ENCODE measurements at regions not wholly inside any gene's neighbourhood (a gene's known extent, or its start where the extent isn't known, plus 50 kb on each side); places are given as distances from the start of the nearest gene placed in this dataset.

- Histone ChIP-seq H3K36me3 (ENCODE audit: control insufficient read depth, insufficient read depth, low read length) (no peaks in the 10 kb centered on the region), H3K4me1 (ENCODE audit: control insufficient read depth, insufficient read depth, low read length) (no peaks in the 10 kb centered on the region), H3K9me3 (ENCODE audit: control insufficient read depth, insufficient read depth, low read depth, low read length) (no peaks in the 10 kb centered on the region), H3K27me3 (ENCODE audit: control insufficient read depth, insufficient read depth, low read length) (no peaks in the 10 kb centered on the region), H3K4me3 (ENCODE audit: low read depth in 2 of 2, low read length in 2 of 2) (no peak overlapping the region), H3K27ac (ENCODE audit: low read length) (no peak overlapping the region)
- intact Hi-C loops (cut with micrococcal nuclease; ENCODE audit: unreplicated experiment) (no loop called here), in situ Hi-C loops (cut with HindIII; ENCODE audit: low pct_unique_long_range_greater_than_20kb, low sequenced_read_pairs) (no loop called here)
- ChIA-PET CTCF (no interaction called here), POLR2A (no interaction called here)
- TF ChIP-seq, protein P1, sequence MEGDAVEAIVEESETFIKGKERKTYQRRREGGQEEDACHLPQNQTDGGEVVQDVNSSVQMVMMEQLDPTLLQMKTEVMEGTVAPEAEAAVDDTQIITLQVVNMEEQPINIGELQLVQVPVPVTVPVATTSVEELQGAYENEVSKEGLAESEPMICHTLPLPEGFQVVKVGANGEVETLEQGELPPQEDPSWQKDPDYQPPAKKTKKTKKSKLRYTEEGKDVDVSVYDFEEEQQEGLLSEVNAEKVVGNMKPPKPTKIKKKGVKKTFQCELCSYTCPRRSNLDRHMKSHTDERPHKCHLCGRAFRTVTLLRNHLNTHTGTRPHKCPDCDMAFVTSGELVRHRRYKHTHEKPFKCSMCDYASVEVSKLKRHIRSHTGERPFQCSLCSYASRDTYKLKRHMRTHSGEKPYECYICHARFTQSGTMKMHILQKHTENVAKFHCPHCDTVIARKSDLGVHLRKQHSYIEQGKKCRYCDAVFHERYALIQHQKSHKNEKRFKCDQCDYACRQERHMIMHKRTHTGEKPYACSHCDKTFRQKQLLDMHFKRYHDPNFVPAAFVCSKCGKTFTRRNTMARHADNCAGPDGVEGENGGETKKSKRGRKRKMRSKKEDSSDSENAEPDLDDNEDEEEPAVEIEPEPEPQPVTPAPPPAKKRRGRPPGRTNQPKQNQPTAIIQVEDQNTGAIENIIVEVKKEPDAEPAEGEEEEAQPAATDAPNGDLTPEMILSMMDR (IDR thresholded peaks at IDR 0.05): no peak
- TF ChIP-seq TCF7L2 (IDR thresholded peaks at IDR 0.05; ENCODE audit: low read depth, low read length): no peak
- BruUV-seq (replicated peaks): no TSS peak
- DNase-seq (ENCODE audit: low read depth, low spot score) (no peak), ATAC-seq (no peak)
Observed at GRCh38 chr11:42768576-42768975, 543.2 kb upstream of the API5 start.

- CTCF ChIA-PET: interaction anchor here (1.0 kb wide), 1 partner anchor 508 kb away, joined by 3 read pairs; no protein-coding TSS in a partner anchor
- Histone ChIP-seq H3K36me3 (ENCODE audit: control insufficient read depth, insufficient read depth, low read length) (no peaks in the 10 kb centered on the region), H3K27ac (ENCODE audit: low read length) (no peak overlapping the region), H3K4me1 (ENCODE audit: control insufficient read depth, insufficient read depth, low read length) (no peaks in the 10 kb centered on the region), H3K9me3 (ENCODE audit: control insufficient read depth, insufficient read depth, low read depth, low read length) (no peaks in the 10 kb centered on the region), H3K4me3 (ENCODE audit: low read depth in 2 of 2, low read length in 2 of 2) (no peak overlapping the region), H3K27me3 (ENCODE audit: control insufficient read depth, insufficient read depth, low read length) (no peaks in the 10 kb centered on the region)
- intact Hi-C loops (cut with micrococcal nuclease; ENCODE audit: unreplicated experiment): loop anchor here (2.0 kb wide), 1 partner anchor 508 kb away; no protein-coding TSS in a partner anchor
- BruUV-seq (replicated peaks): no TSS peak
- TF ChIP-seq POLR2AphosphoS5 (IDR thresholded peaks at IDR 0.05; ENCODE audit: low read depth, low read length) (no peak), REST (IDR thresholded peaks at IDR 0.05; ENCODE audit: insufficient read depth in 1 of 2, low read depth in 2 of 2, low read length in 1 of 2) (no peak)
- TF ChIP-seq, protein P1 (IDR thresholded peaks at IDR 0.05): peak; percentile 61; the same call in 1 of the 2 replicates
- POLR2A ChIA-PET: no interaction called here
- in situ Hi-C loops (cut with HindIII; ENCODE audit: low pct_unique_long_range_greater_than_20kb, low sequenced_read_pairs): no loop called here
- ATAC-seq: no peak
- DNase-seq (ENCODE audit: low read depth, low spot score): peak; percentile 8
Observed at GRCh38 chr11:42770444-42771065, 541.2 kb upstream of the API5 start.

DNA sequence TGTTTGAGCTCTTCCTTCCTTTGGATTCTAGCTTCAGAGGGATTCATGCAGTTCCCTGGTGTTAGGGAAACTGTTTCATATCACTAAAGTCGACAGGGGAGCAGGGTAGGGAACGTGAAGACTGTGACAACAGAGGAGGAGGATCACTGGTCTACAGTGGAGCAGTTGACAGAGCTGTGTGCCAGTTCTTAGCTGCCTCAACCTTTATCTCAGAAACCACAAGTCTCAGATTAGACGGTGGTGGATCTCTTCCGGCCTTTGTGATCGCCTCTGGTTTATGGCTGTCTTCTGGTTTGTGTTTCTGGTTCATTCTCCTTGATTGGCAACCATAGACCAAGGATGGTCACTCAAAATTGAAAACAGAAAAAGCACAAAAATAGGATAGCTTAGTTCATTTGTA, 538.9 kb upstream of the API5 start:
- no peaks in the 10 kb centered on the region for H3K27me3 ChIP-seq (ENCODE audit: control insufficient read depth, insufficient read depth, low read length)
- no peak overlapping the region for H3K4me3 ChIP-seq (ENCODE audit: low read depth in 2 of 2, low read length in 2 of 2)
- H3K4me1 ChIP-seq (ENCODE audit: control insufficient read depth, insufficient read depth, low read length): no peaks in the 10 kb centered on the region
- no peaks in the 10 kb centered on the region for H3K9me3 ChIP-seq (ENCODE audit: control insufficient read depth, insufficient read depth, low read depth, low read length)
- ChIA-PET POLR2A (no interaction called here), CTCF (no interaction called here)
- no TSS peak for BruUV-seq (replicated peaks)
- TF ChIP-seq REST (IDR thresholded peaks at IDR 0.05; ENCODE audit: insufficient read depth in 1 of 2, low read depth in 2 of 2, low read length in 1 of 2): no peak
- no peak for TF ChIP-seq POLR2AphosphoS5 (IDR thresholded peaks at IDR 0.05; ENCODE audit: low read depth, low read length)
- no peak for TF ChIP-seq SIN3A (IDR thresholded peaks at IDR 0.05; ENCODE audit: borderline replicate concordance, insufficient read depth, low read depth, low read length)
- TF ChIP-seq TCF7L2 (IDR thresholded peaks at IDR 0.05; ENCODE audit: low read depth, low read length): no peak
- TF ChIP-seq, protein P1 (IDR thresholded peaks at IDR 0.05): no peak
- in situ Hi-C loops (cut with HindIII; ENCODE audit: low pct_unique_long_range_greater_than_20kb, low sequenced_read_pairs): no loop called here
- no peak for ATAC-seq
- no peaks in the 10 kb centered on the region for H3K36me3 ChIP-seq (ENCODE audit: control insufficient read depth, insufficient read depth, low read length)
- no peak for DNase-seq (ENCODE audit: low read depth, low spot score)
- H3K27ac ChIP-seq (ENCODE audit: low read length): no peak overlapping the region
- intact Hi-C loops (cut with micrococcal nuclease; ENCODE audit: unreplicated experiment): no loop called here

Measured in Panc1 (cell line).